ENCODE measurements at regions not wholly inside any gene's neighbourhood (a gene's known extent, or its start where the extent isn't known, plus 50 kb on each side); places are given as distances from the start of the nearest gene placed in this dataset.

DNA sequence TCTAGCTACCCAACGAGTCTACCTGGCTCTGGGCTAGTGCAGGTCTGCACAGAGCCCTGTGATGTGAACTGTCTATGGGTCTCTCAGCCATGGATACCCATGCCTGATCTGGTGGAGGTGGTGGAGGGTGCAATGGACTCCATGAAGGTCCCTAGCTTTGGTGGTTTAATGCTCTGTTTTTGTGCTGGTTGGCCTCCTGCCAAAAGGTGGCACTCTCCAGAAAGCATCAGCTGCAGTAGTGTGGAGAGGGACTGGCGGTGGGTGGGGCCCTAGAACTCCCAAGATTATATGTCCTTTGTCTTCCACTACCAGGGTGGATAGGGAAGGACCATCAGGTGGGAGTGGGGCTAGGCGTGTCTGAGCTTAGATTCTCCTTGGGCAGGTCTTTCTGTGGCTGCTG, 290.1 kb downstream of the AGTPBP1 start:
- TF ChIP-seq, protein P1, sequence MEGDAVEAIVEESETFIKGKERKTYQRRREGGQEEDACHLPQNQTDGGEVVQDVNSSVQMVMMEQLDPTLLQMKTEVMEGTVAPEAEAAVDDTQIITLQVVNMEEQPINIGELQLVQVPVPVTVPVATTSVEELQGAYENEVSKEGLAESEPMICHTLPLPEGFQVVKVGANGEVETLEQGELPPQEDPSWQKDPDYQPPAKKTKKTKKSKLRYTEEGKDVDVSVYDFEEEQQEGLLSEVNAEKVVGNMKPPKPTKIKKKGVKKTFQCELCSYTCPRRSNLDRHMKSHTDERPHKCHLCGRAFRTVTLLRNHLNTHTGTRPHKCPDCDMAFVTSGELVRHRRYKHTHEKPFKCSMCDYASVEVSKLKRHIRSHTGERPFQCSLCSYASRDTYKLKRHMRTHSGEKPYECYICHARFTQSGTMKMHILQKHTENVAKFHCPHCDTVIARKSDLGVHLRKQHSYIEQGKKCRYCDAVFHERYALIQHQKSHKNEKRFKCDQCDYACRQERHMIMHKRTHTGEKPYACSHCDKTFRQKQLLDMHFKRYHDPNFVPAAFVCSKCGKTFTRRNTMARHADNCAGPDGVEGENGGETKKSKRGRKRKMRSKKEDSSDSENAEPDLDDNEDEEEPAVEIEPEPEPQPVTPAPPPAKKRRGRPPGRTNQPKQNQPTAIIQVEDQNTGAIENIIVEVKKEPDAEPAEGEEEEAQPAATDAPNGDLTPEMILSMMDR (optimal IDR thresholded peaks at IDR 0.05 in 1 of 3, IDR thresholded peaks at IDR 0.05 in 1 of 3, conservative IDR thresholded peaks at IDR 0.05 in 1 of 3; ENCODE audit: extremely low read depth in 1 of 3, insufficient read depth in 2 of 3, low read length in 3 of 3): no peak
- no peak for TF ChIP-seq EZH2 (IDR thresholded peaks at IDR 0.05; ENCODE audit: low read length)
- DNase-seq (ENCODE audit: low read depth, low spot score) (no peak), FAIRE-seq (no peak)
- H2AFZ ChIP-seq (ENCODE audit: control insufficient read depth, low read length): no peak overlapping the region
- no peaks in the 10 kb centered on the region for H3K4me1 ChIP-seq (ENCODE audit: control insufficient read depth, extremely low read depth, insufficient read depth, low read length)
- H3K9me3 ChIP-seq (ENCODE audit: control insufficient read depth, low read depth, low read length): no peaks in the 10 kb centered on the region
- no peak overlapping the region for H3K4me2 ChIP-seq (ENCODE audit: control insufficient read depth, extremely low read depth, insufficient read depth, low read depth, low read length)
- no peak overlapping the region for H3K4me3 ChIP-seq (ENCODE audit: control insufficient read depth in 2 of 3, extremely low read depth in 1 of 3, insufficient read depth in 2 of 3, low read depth in 1 of 3, low read length in 3 of 3)
- no peaks in the 10 kb centered on the region for H3K79me2 ChIP-seq (ENCODE audit: control insufficient read depth, insufficient read depth, low read length)
- H3K27ac ChIP-seq (ENCODE audit: control insufficient read depth, insufficient read depth, low read length): no peak overlapping the region
- H3K9ac ChIP-seq (ENCODE audit: control insufficient read depth, extremely low read depth, insufficient read depth, low read length): no peak overlapping the region
- dilution Hi-C loops (cut with MboI; ENCODE audit: extremely low pct_ligation_motif_present, low sequenced_read_pairs): no loop called here
- H3K9me1 ChIP-seq (ENCODE audit: control insufficient read depth, extremely low read depth, insufficient read depth, low read length): no peaks in the 10 kb centered on the region
- no peaks in the 10 kb centered on the region for H3K27me3 ChIP-seq (ENCODE audit: control insufficient read depth, extremely low read depth, insufficient read depth, low read length)
- H3K36me3 ChIP-seq (ENCODE audit: control insufficient read depth in 2 of 2, extremely low read depth in 1 of 2, insufficient read depth in 2 of 2, low read length in 2 of 2): no peaks in the 10 kb centered on the region
- H4K20me1 ChIP-seq (ENCODE audit: control insufficient read depth, extremely low read depth, insufficient read depth, low read length): no peaks in the 10 kb centered on the region

DNA sequence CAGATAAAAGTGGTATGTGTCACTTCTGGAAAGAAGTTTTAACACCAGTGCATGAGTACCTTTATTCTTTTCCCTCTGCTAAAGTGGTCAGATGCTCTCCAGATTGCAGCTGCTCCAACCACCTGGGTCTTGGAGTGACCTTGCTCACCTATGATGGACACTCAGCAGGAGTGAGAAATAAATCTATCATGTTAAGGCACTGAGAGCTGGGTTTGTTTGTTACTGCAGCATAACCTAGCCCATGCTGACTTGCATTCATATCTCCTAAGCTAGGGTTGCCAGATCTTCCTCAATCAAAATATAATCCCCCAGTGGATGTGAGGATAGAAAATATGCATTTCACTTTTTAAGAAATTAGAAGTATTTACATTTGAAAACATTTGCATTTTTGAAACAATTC, 295.9 kb downstream of the AGTPBP1 start:
- no peak overlapping the region for H3K4me2 ChIP-seq (ENCODE audit: control insufficient read depth, extremely low read depth, insufficient read depth, low read depth, low read length)
- TF ChIP-seq EZH2 (IDR thresholded peaks at IDR 0.05; ENCODE audit: low read length): no peak
- TF ChIP-seq, protein P1 (optimal IDR thresholded peaks at IDR 0.05 in 1 of 3, IDR thresholded peaks at IDR 0.05 in 1 of 3, conservative IDR thresholded peaks at IDR 0.05 in 1 of 3; ENCODE audit: extremely low read depth in 1 of 3, insufficient read depth in 2 of 3, low read length in 3 of 3): no peak
- H3K9me1 ChIP-seq (ENCODE audit: control insufficient read depth, extremely low read depth, insufficient read depth, low read length): no peaks in the 10 kb centered on the region
- no peaks in the 10 kb centered on the region for H3K9me3 ChIP-seq (ENCODE audit: control insufficient read depth, low read depth, low read length)
- H3K4me1 ChIP-seq (ENCODE audit: control insufficient read depth, extremely low read depth, insufficient read depth, low read length): no peaks in the 10 kb centered on the region
- no peak overlapping the region for H3K9ac ChIP-seq (ENCODE audit: control insufficient read depth, extremely low read depth, insufficient read depth, low read length)
- DNase-seq (ENCODE audit: low read depth, low spot score) (no peak), FAIRE-seq (no peak)
- dilution Hi-C loops (cut with MboI; ENCODE audit: extremely low pct_ligation_motif_present, low sequenced_read_pairs): no loop called here
- no peaks in the 10 kb centered on the region for H4K20me1 ChIP-seq (ENCODE audit: control insufficient read depth, extremely low read depth, insufficient read depth, low read length)
- H3K4me3 ChIP-seq (ENCODE audit: control insufficient read depth in 2 of 3, extremely low read depth in 1 of 3, insufficient read depth in 2 of 3, low read depth in 1 of 3, low read length in 3 of 3): no peak overlapping the region
- no peaks in the 10 kb centered on the region for H3K79me2 ChIP-seq (ENCODE audit: control insufficient read depth, insufficient read depth, low read length)
- peaks cover 9% of the 10 kb centered on the region for H3K27me3 ChIP-seq (ENCODE audit: control insufficient read depth, extremely low read depth, insufficient read depth, low read length)
- H2AFZ ChIP-seq (ENCODE audit: control insufficient read depth, low read length): no peak overlapping the region
- no peaks in the 10 kb centered on the region for H3K36me3 ChIP-seq (ENCODE audit: control insufficient read depth in 2 of 2, extremely low read depth in 1 of 2, insufficient read depth in 2 of 2, low read length in 2 of 2)
- no peak overlapping the region for H3K27ac ChIP-seq (ENCODE audit: control insufficient read depth, insufficient read depth, low read length)
